Activated CD8-positive, alpha-beta memory T cell treated with anti-CD3 and anti-CD28 coated beads for 36 hours (primary cell): ENCODE measurements at regions not wholly inside any gene's neighbourhood (a gene's known extent, or its start where the extent isn't known, plus 50 kb on each side); places are given as distances from the start of the nearest gene placed in this dataset.
"Not testable (repeated sequence)": the region's sequence is repeated elsewhere in the genome, so short reads cannot be mapped to it uniquely, and the experiment has no call there.

Experiments used
- CTCF ChIA-PET: fragments of 350-600 bp; sonication (Branson Sonifier 250); formaldehyde crosslinking; loops from one replicate; lab custom pipeline; 2021; ENCODE audit warnings: antibody characterized with exemption; lab: Charles Lee
- POLR2A ChIA-PET: fragments of 350-600 bp; sonication (Branson Sonifier 250); formaldehyde crosslinking; loops from one replicate; lab custom pipeline; 2021; ENCODE audit warnings: antibody characterized with exemption; lab: Charles Lee

- ChIA-PET CTCF (no interaction called here), POLR2A (no interaction called here)
These were observed 94.1 kb upstream of the CREB5 start for GRCh38 chr7:28318101-28318762.

- POLR2A ChIA-PET: no interaction called here
- CTCF ChIA-PET: no interaction called here
These were observed 88.5 kb upstream of the CREB5 start for GRCh38 chr7:28323833-28324232.

- CTCF ChIA-PET: no interaction called here
These were observed 84.2 kb upstream of the CREB5 start for GRCh38 chr7:28328146-28328545.

GRCh38 chr7:28328822-28329660, 83.3 kb upstream of the CREB5 start:
- CTCF ChIA-PET: no interaction called here
- POLR2A ChIA-PET: no interaction called here

More at GRCh38 chr7:28328146-28328545, 84.2 kb upstream of the CREB5 start:
- POLR2A ChIA-PET: no interaction called here

GRCh38 chr7:28329661-28330363, 82.5 kb upstream of the CREB5 start:
- ChIA-PET POLR2A (no interaction called here), CTCF (no interaction called here)

GRCh38 chr7:28330384-28331070, 81.8 kb upstream of the CREB5 start:
- POLR2A ChIA-PET: no interaction called here
- CTCF ChIA-PET: no interaction called here

- ChIA-PET CTCF (no interaction called here), POLR2A (no interaction called here)
These were observed 80.3 kb upstream of the CREB5 start for GRCh38 chr7:28332046-28332445.

- POLR2A ChIA-PET: interaction anchor here (0.6 kb wide), 1 partner anchor 38 kb away, joined by 9 read pairs; no protein-coding TSS in a partner anchor
These were observed 78.8 kb upstream of the CREB5 start for GRCh38 chr7:28333548-28333947.

GRCh38 chr7:28336806-28337205, 75.5 kb upstream of the CREB5 start:
- POLR2A ChIA-PET: no interaction called here
- CTCF ChIA-PET: no interaction called here

More at GRCh38 chr7:28333548-28333947, 78.8 kb upstream of the CREB5 start:
- CTCF ChIA-PET: not testable (repeated sequence)

- CTCF ChIA-PET: no interaction called here
These were observed 74.3 kb upstream of the CREB5 start for GRCh38 chr7:28338041-28338440.

GRCh38 chr7:28343462-28343861, 68.9 kb upstream of the CREB5 start:
- CTCF ChIA-PET: no interaction called here

More at GRCh38 chr7:28338041-28338440, 74.3 kb upstream of the CREB5 start:
- POLR2A ChIA-PET: no interaction called here

GRCh38 chr7:28346256-28346655, 66.1 kb upstream of the CREB5 start:
- ChIA-PET POLR2A (no interaction called here), CTCF (no interaction called here)

More at GRCh38 chr7:28343462-28343861, 68.9 kb upstream of the CREB5 start:
- POLR2A ChIA-PET: no interaction called here

- POLR2A ChIA-PET: no interaction called here
- CTCF ChIA-PET: no interaction called here
These were observed 65.5 kb upstream of the CREB5 start for GRCh38 chr7:28346676-28347363.

- ChIA-PET POLR2A (no interaction called here), CTCF (no interaction called here)
These were observed 64.6 kb upstream of the CREB5 start for GRCh38 chr7:28347475-28348318.

GRCh38 chr7:28348636-28349035, 63.7 kb upstream of the CREB5 start:
- ChIA-PET POLR2A (no interaction called here), CTCF (no interaction called here)

- ChIA-PET POLR2A (no interaction called here), CTCF (no interaction called here)
These were observed 62.7 kb upstream of the CREB5 start for GRCh38 chr7:28349637-28350036.

- POLR2A ChIA-PET: no interaction called here
These were observed 61.7 kb upstream of the CREB5 start for GRCh38 chr7:28350662-28351061.

GRCh38 chr7:28351450-28351849, 60.9 kb upstream of the CREB5 start:
- POLR2A ChIA-PET: no interaction called here
- CTCF ChIA-PET: no interaction called here

More at GRCh38 chr7:28350662-28351061, 61.7 kb upstream of the CREB5 start:
- CTCF ChIA-PET: no interaction called here
